ENCODE measurements at regions not wholly inside any gene's neighbourhood (a gene's known extent, or its start where the extent isn't known, plus 50 kb on each side); places are given as distances from the start of the nearest gene placed in this dataset.
"Not testable (repeated sequence)": the region's sequence is repeated elsewhere in the genome, so short reads cannot be mapped to it uniquely, and the experiment has no call there.

GRCh38 chr20:29296256-29297230, 1960.9 kb upstream of the DEFB115 start:
- DNase-seq (ENCODE audit: low read depth), result no peak

GRCh38 chr20:29297411-29298270, 1959.8 kb upstream of the DEFB115 start:
- DNase-seq (ENCODE audit: low read depth), result no peak

- DNase-seq (ENCODE audit: low read depth), result no peak
Observed at GRCh38 chr20:29298271-29298590, 1959.2 kb upstream of the DEFB115 start.

GRCh38 chr20:29298759-29299613, 1958.5 kb upstream of the DEFB115 start:
- DNase-seq (ENCODE audit: low read depth), result no peak

GRCh38 chr20:29299811-29300578, 1957.5 kb upstream of the DEFB115 start:
- no peak for DNase-seq (ENCODE audit: low read depth)

- no peak for DNase-seq (ENCODE audit: low read depth)
Observed at GRCh38 chr20:29300579-29301551, 1956.6 kb upstream of the DEFB115 start.

- no peak for DNase-seq (ENCODE audit: low read depth)
Observed at GRCh38 chr20:29301624-29302259, 1955.7 kb upstream of the DEFB115 start.

- DNase-seq (ENCODE audit: low read depth), result no peak
Observed at GRCh38 chr20:29302979-29303644, 1954.4 kb upstream of the DEFB115 start.

GRCh38 chr20:29306390-29307072, 1950.9 kb upstream of the DEFB115 start:
- no peak for DNase-seq (ENCODE audit: low read depth)

- DNase-seq (ENCODE audit: low read depth), result not testable (repeated sequence)
Observed at GRCh38 chr20:29307484-29307883, 1950.0 kb upstream of the DEFB115 start.

GRCh38 chr20:29308956-29309355, 1948.5 kb upstream of the DEFB115 start:
- DNase-seq (ENCODE audit: low read depth), result not testable (repeated sequence)

GRCh38 chr20:29309481-29309880, 1948.0 kb upstream of the DEFB115 start:
- not testable (repeated sequence) for DNase-seq (ENCODE audit: low read depth)

GRCh38 chr20:29311046-29311445, 1946.4 kb upstream of the DEFB115 start:
- not testable (repeated sequence) for DNase-seq (ENCODE audit: low read depth)

- DNase-seq (ENCODE audit: low read depth), result not testable (repeated sequence)
Observed at GRCh38 chr20:29312679-29313078, 1944.8 kb upstream of the DEFB115 start.

GRCh38 chr20:29313481-29313880, 1944.0 kb upstream of the DEFB115 start:
- DNase-seq (ENCODE audit: low read depth), result no peak

- DNase-seq (ENCODE audit: low read depth), result no peak
Observed at GRCh38 chr20:29314294-29314693, 1943.2 kb upstream of the DEFB115 start.

GRCh38 chr20:29318871-29319461, 1938.5 kb upstream of the DEFB115 start:
- DNase-seq (ENCODE audit: low read depth), result no peak

GRCh38 chr20:29319725-29320124, 1937.7 kb upstream of the DEFB115 start:
- no peak for DNase-seq (ENCODE audit: low read depth)
